ENCODE measurements at regions not wholly inside any gene's neighbourhood (a gene's known extent, or its start where the extent isn't known, plus 50 kb on each side); places are given as distances from the start of the nearest gene placed in this dataset.

GRCh38 chr12:61821381-61821780 lies 438.8 kb upstream of the USP15 start (continued):
- TF ChIP-seq KAT2B (IDR thresholded peaks at IDR 0.05; ENCODE audit: low read depth, low read length), result no peak

DNA sequence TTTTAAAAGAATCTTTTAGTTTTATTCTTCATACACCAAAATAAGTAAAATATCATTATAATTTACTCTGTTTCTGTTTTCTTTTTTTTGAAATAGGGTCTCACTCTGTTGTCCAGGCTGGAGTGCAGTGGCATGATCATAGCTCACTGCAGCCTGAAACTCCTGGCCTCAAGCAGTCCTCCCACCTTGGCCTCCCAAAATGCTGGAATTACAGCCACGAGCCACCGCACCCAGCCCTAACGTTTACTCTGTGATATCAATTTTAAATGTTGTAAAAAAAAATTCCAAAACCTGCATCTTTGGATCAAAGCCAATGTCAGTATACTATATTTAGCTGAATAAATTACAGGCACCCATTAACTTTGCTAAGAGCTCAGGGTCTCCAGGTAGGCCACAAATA lies 437.1 kb upstream of the USP15 start:
- DNase-seq (ENCODE audit: extremely low read depth in 1 of 4, low spot score in 3 of 4), result no peak
- no TSS peak for BruUV-seq (replicated peaks)
- H3K9ac ChIP-seq (ENCODE audit: insufficient read depth in 1 of 2, low read depth in 2 of 2, low read length in 2 of 2), result no peak overlapping the region
- in situ Hi-C loops (cut with MboI) (no loop called here), intact Hi-C loops (cut with micrococcal nuclease) (no loop called here)
- ChIA-PET POLR2A (no interaction called here), CTCF (ENCODE audit: low intra/inter-chr PET ratio) (no interaction called here)
- no peaks in the 10 kb centered on the region for H3K79me2 ChIP-seq (ENCODE audit: control insufficient read depth, insufficient read depth, low read length)
- H3K9me3 ChIP-seq (replicated peaks; ENCODE audit: control insufficient read depth, insufficient read depth, low read depth, low read length), result no peaks in the 10 kb centered on the region
- H3K27me3 ChIP-seq (ENCODE audit: control insufficient read depth in 2 of 2, insufficient read depth in 2 of 2, low read length in 2 of 2), result no peaks in the 10 kb centered on the region
- no peak overlapping the region for H2AFZ ChIP-seq (ENCODE audit: low read depth, low read length)
- TF ChIP-seq ZBTB49 (CRISPR knock-in tag; IDR thresholded peaks at IDR 0.05; ENCODE audit: borderline replicate concordance), result no peak
- TF ChIP-seq RNF2 (IDR thresholded peaks at IDR 0.05), result no peak
- H3K4me1 ChIP-seq (replicated peaks in 1 of 2; ENCODE audit: control insufficient read depth in 2 of 2, insufficient read depth in 2 of 2, low read length in 2 of 2), result no peaks in the 10 kb centered on the region
- 4% methylated on average over 3 of the region's 3 CpGs for WGBS (ENCODE audit: insufficient coverage, low coverage, missing lambda C conversion rate)
- FAIRE-seq, result no peak
- H3K36me3 ChIP-seq (ENCODE audit: control insufficient read depth, insufficient read depth, low read length), result no peaks in the 10 kb centered on the region
- no peaks in the 10 kb centered on the region for H3K9me1 ChIP-seq (ENCODE audit: control insufficient read depth, insufficient read depth, low read length)
- no peak overlapping the region for H3K4me3 ChIP-seq
- no peaks in the 10 kb centered on the region for H4K20me1 ChIP-seq (replicated peaks; ENCODE audit: control insufficient read depth, insufficient read depth, low read length)
- H3K4me2 ChIP-seq (ENCODE audit: insufficient read depth, low read length), result no peak overlapping the region
- no peak overlapping the region for H3K27ac ChIP-seq (ENCODE audit: extremely low read depth, low read depth, low read length)
- ATAC-seq, result no peak

All from K562 (cell line).